ENCODE measurements at regions not wholly inside any gene's neighbourhood (a gene's known extent, or its start where the extent isn't known, plus 50 kb on each side); places are given as distances from the start of the nearest gene placed in this dataset.

- TF ChIP-seq CTCF (IDR thresholded peaks at IDR 0.05) (no peak), EZH2 (IDR thresholded peaks at IDR 0.05; ENCODE audit: borderline replicate concordance, insufficient read depth, low read depth, low read length, poor library complexity, severe bottlenecking) (no peak)
Measured at GRCh38 chrX:13103188-13103913, 58.9 kb upstream of the FAM9C start.

Measured in B cell (primary cell).